ENCODE measurements at regions not wholly inside any gene's neighbourhood (a gene's known extent, or its start where the extent isn't known, plus 50 kb on each side); places are given as distances from the start of the nearest gene placed in this dataset.

DNA sequence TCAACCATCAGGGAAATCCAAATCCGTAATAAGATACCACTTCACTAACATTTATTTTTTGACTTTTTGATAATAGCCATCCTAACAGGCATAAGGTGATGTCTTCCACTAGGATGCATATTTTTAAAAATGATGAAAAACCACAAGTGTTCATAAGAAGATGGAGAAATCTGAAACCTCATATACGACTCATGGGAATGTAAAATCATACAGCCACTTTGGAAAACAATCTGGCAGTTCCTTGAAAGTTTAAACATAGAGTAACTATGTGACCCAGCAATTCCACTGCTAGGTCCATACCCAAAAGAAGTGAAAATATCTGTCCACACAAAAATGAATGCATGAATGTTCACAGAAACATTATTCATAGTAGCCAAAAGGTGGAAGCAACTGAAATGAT, 431.0 kb downstream of the ENC1 start:
- no peak for DNase-seq

DNA sequence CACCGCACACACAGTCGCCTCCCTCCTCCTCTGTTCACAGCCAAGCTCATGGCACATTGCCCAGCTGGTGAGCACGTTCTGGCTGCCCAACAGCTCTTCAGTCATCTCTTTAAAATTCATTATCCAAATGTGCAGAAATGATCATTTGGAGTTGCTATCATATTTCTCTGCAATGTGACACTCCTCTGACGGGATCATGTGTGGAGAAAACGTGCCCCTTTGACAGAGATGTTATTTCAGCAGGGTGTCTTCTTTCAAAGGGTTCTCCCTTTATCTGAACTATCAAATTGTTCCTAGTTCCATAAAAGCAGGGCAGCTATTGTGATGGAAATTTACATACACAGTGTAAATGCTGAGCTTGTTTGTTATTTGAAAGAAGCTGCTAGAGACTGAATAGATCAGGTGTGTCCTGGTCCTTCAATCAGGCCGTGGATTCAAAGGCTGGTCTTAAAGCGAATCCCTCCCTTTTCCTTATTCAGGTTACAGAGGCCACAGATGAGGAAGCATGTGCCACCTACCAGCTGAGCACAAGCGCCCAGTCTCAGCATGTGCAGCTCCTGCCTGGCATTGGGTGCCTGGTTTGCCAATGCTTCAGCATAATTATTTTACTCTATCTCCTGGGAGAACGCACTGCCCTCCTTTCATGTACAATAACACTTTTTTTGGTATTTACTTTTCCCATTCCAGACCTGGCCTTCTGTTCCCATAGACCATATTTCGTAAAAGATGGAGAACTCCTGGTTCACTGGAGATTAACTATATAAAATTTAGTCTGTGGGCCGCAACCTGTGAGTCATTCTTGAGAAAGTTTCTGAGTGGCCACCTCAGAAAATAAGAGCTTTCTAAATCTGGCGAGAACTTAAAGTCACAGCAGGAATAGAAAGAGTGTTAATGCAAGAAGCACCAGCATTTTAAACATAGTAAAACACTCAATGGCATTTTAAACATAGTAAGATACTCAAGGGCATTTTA, 433.7 kb downstream of the ENC1 start:
- no peak for DNase-seq

DNA sequence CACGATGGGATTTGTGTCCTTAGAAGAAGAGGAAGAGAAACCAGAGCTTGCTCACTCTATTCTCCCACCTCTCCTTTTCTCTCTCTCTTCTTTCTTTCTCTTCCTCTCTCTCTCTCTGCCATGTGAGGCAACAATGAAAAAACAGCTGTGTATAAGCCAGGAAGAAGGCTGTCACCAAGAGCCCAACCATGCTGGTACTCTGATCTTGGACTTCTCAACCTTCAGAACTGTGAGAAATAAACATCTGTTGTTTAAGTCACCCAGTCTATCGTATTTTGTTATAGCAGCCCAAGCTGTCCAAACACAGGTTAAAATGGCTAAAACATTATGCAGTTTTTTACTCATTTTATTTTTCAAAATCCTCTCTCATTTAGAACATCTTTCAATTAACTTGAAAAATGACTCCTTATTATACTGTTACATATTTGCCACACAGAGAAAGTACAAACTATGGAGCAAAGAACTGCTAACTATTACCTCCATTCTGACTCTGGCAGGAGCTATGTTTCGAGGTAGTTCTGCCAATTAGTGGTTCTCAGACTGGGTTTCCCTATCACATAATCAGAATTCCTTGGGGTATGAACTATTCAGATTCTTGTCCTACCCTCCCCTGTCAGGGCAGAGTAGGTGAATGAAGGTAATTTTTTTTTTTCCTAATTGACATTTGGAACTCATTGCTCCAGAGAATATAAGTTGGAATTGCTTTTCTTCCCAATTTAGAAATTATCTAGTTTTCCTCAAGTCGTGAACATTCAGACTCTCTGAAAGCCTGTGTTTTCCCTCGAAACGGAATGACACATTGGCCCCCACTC, 434.6 kb downstream of the ENC1 start:
- DNase-seq = no peak

DNA sequence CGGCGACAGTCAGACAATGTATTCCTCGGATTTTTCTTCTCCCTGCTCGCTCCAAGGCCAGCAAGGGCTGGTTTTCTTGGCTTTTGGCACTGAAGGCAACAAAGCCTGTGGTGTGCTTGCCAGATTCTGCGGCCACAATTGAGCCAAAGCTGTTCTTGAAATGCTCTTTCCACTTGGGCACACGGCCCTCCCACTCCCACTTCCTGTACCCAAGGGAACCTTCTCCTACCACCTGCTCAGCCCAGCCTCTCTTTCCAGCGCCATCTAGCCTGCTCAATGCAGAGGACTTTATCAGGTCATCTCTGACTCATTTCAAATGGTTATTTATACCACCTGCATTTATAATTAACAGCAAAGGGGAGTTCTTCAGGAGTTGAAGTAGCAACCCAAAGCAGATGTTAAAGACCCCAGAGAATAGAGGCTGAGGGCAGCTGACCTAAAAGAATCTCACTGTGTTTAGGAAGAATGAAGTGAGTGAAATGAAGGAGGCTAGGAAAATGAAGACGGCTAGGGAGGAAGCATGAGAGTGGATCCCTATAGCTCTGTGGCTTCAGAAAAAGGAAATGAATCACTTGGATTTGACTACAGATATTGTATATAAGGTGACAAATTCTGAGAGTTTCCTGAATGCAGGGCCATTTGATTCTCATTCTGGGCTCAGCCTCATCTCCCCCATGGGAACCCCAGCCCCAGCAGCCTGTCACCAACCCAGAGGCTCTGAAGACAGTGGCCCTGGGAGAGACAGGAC, 439.0 kb downstream of the ENC1 start:
- no peak for DNase-seq

DNA sequence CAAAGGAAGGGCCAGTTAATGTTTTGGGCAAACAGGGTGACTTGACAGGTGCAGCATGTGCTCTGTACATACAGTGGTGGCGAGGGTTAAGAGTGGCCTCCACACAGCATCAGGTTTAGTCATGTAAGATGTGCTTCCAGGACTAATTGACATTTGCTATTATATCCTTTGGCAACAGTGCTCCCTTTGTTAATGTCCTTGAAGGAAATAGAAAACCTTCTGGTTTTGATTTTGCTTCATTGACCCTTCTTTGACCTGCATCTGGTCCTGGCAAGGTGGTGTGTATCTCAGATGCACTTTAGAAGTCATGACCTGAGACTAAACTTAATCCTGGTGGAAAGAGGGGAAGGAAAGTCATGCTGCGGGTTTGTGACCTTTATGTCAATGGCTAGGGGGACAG, 440.0 kb downstream of the ENC1 start:
- no peak for DNase-seq

- DNase-seq = no peak
Observed at GRCh38 chr5:74199436-74200210, 440.9 kb downstream of the ENC1 start.

DNA sequence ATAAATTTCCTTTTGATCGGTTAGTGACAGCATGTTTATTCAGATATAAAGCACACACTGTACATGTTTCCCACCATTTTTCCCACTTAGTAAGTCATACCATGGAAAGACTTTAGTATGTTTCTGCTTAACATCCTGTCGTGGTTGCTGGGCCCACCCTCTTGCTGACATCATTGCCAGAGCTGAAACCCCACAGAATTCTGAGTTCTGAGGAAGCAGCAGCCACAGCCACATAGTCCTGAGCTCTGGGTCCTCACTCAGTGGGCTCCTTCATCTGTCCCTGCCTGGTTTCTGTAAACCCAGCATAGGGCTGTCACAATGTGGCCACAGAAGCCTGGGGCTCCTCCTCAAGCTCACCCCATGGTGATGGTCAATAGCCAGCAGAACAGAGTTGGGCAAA, 441.5 kb downstream of the ENC1 start:
- no peak for DNase-seq

DNA sequence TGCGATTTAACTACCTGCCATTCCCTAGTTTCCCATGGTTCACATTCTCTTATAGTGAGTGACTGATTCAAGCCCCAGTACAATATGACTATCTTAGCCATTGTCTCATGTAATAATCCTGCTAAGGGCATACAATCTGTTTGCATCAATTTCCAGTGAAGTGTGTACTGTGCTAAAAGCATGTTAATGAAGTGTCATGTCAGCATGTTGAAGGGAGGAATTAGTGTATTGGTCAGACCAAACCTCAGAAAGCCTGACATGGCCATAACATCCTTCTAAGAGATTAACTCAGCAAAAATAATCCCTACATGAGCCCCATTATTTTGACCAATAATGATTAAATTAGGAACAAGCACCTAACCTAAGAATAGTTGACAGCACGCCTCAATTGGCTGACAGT, 442.4 kb downstream of the ENC1 start:
- DNase-seq = no peak

- DNase-seq = no peak
Observed at GRCh38 chr5:74196233-74196632, 444.3 kb downstream of the ENC1 start.

DNA sequence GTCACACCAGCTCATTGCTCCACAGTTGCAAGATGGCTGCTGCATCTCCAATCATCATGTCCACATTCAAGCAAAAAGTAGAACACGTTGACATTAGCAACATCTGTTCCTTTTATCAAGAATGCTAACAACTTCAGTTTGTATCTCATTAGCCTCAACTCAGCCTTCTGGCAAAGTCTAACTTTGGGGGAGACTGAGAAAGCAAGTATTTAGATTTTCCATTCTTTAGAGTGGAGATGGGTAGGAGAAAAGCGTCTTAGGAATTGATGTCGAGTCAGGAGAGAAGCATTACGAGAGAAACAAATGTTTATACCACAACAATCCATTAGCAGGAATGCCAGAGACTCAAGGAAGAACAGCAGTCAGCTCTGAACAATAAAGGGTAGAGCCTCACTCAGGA, 446.3 kb downstream of the ENC1 start:
- DNase-seq = no peak

GRCh38 chr5:74192606-74193299, 447.8 kb downstream of the ENC1 start:
- DNase-seq = no peak

GRCh38 chr5:74188351-74189105, 452.0 kb downstream of the ENC1 start:
- no peak for DNase-seq

DNA sequence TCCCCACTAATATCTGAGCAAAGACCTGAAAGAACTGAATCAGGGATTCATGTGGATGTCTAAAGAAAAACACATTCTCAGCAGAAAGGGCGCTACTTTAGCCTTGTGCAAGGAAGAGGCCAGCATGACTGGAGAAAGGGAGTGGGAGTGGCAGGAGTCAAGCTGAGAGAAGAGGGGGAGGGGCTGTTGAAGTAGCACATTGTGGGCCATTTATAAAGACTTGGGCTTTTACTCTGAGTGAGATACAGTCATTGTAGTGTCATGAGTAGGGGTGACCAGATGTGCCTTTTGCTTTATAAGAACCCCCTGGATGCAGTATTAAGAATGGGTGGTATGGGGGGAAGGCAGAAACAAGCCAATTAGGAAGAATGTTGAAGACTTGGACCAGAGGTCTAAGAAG, 452.8 kb downstream of the ENC1 start:
- no peak for DNase-seq

GRCh38 chr5:74186356-74187315, 453.9 kb downstream of the ENC1 start:
- DNase-seq = no peak

- no peak for DNase-seq
Observed at GRCh38 chr5:74185599-74185998, 454.9 kb downstream of the ENC1 start.

DNA sequence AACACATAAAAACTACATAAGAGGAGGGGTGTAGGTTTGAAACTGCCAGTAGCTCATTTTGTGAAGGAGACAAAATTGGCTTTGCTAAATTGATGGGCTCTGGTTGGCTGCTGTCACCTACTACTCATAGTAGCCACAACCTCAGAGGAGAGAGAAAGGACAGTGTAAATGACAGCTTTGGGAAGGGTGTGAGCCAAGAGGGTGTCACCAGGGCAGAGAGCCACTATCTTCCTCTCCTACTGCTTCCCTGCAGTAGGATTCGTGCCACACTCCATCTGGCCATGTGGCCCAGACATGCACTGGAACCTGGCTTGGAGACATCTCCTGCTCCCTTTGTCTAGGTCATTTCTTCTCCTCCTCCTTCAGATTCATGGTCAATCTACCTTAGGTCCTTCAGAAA, 455.9 kb downstream of the ENC1 start:
- DNase-seq = no peak

- DNase-seq = no peak
Observed at GRCh38 chr5:74183041-74183440, 457.5 kb downstream of the ENC1 start.

DNA sequence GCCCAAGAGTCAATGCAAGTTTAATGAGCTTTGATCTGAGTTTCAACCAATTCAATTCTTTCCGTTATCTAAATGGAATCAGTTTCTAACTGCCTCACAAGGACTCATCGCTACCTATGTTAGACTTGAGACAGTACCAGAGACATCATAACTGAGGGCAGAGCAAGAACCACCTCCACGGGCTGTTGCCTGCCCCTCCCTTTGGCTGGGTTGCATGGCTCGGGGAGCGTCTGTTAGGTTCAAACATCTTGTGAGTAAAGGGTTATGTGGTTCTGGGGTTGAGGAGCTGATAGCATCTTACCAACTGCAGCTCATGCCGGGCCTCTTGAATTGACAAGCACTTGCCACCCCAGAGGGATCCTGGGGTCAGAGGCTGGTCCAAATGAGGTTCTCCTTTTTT, 457.9 kb downstream of the ENC1 start:
- no peak for DNase-seq

- no peak for DNase-seq
Observed at GRCh38 chr5:74179701-74180100, 460.8 kb downstream of the ENC1 start.

DNA sequence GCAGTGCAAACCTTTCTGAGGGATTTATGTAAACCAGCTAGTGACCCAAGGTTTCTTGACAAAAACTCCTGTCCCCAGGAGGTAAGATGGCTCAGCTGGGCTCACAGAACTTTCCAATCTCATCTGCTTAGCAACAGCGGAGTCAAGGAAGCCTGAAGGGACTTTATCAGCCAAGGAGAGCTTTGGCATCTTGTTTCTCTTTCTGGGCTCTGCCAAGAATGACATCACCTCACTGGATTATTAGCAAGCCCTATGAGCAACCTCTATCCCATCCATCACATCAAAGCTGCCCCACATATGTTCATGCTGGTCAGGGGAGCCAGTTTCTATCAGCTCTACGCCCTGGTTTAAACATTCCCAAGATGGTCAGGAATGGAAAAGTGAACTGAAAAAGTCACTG, 461.3 kb downstream of the ENC1 start:
- DNase-seq = no peak
